ENCODE measurements at regions not wholly inside any gene's neighbourhood (a gene's known extent, or its start where the extent isn't known, plus 50 kb on each side); places are given as distances from the start of the nearest gene placed in this dataset.
A peak's percentile ranks its signal among the peaks of the same experiment; 100 is the strongest.

GRCh38 chr14:85190251-85190650 lies 339.7 kb upstream of the FLRT2 start:
- no peaks in the 10 kb centered on the region for H3K36me3 ChIP-seq (ENCODE audit: control insufficient read depth in 2 of 3, insufficient read depth in 3 of 3, low read length in 3 of 3)
- no peak overlapping the region for H3K4me3 ChIP-seq (ENCODE audit: low read length in 3 of 3)
- H3K27ac ChIP-seq (ENCODE audit: low read depth in 2 of 2, low read length in 2 of 2), result no peak overlapping the region
- no peak for TF ChIP-seq CTCF (IDR thresholded peaks at IDR 0.05; ENCODE audit: borderline replicate concordance, extremely low read depth, insufficient read depth)
- intact Hi-C loops (cut with DNase I), result no loop called here
- H3K9me3 ChIP-seq (ENCODE audit: control insufficient read depth in 2 of 3, insufficient read depth in 1 of 3, low read length in 3 of 3), result no peaks in the 10 kb centered on the region
- no peaks in the 10 kb centered on the region for H3K4me1 ChIP-seq (ENCODE audit: control insufficient read depth in 2 of 3, insufficient read depth in 2 of 3, low read depth in 1 of 3, low read length in 3 of 3)
- no peak for FAIRE-seq
- DNase-seq, result no peak
- no peaks in the 10 kb centered on the region for H3K27me3 ChIP-seq (ENCODE audit: control insufficient read depth, insufficient read depth, low read length)
- no peak overlapping the region for H3K9ac ChIP-seq (ENCODE audit: low read length in 3 of 3)

GRCh38 chr14:85191986-85192385 lies 338.0 kb upstream of the FLRT2 start:
- intact Hi-C loops (cut with DNase I), result no loop called here
- H3K9me3 ChIP-seq (ENCODE audit: control insufficient read depth in 2 of 3, insufficient read depth in 1 of 3, low read length in 3 of 3), result no peaks in the 10 kb centered on the region
- no peak overlapping the region for H3K27ac ChIP-seq (ENCODE audit: low read depth in 2 of 2, low read length in 2 of 2)
- FAIRE-seq, result no peak
- H3K4me1 ChIP-seq (ENCODE audit: control insufficient read depth in 2 of 3, insufficient read depth in 2 of 3, low read depth in 1 of 3, low read length in 3 of 3), result no peaks in the 10 kb centered on the region
- no peak overlapping the region for H3K9ac ChIP-seq (ENCODE audit: low read length in 3 of 3)
- no peak for DNase-seq
- H3K4me3 ChIP-seq (ENCODE audit: low read length in 3 of 3), result no peak overlapping the region
- no peaks in the 10 kb centered on the region for H3K36me3 ChIP-seq (ENCODE audit: control insufficient read depth in 2 of 3, insufficient read depth in 3 of 3, low read length in 3 of 3)
- H3K27me3 ChIP-seq (ENCODE audit: control insufficient read depth, insufficient read depth, low read length), result no peaks in the 10 kb centered on the region
- TF ChIP-seq CTCF (IDR thresholded peaks at IDR 0.05; ENCODE audit: borderline replicate concordance, extremely low read depth, insufficient read depth), result no peak

GRCh38 chr14:85195872-85196477 lies 334.0 kb upstream of the FLRT2 start:
- FAIRE-seq, result no peak
- H3K27ac ChIP-seq (ENCODE audit: low read depth in 2 of 2, low read length in 2 of 2), result no peak overlapping the region

More at GRCh38 chr14:85195872-85196477, 334.0 kb upstream of the FLRT2 start:
- no peaks in the 10 kb centered on the region for H3K36me3 ChIP-seq (ENCODE audit: control insufficient read depth in 2 of 3, insufficient read depth in 3 of 3, low read length in 3 of 3)
- H3K9me3 ChIP-seq (ENCODE audit: control insufficient read depth in 2 of 3, insufficient read depth in 1 of 3, low read length in 3 of 3), result no peaks in the 10 kb centered on the region
- intact Hi-C loops (cut with DNase I), result no loop called here
- no peak overlapping the region for H3K4me3 ChIP-seq (ENCODE audit: low read length in 3 of 3)
- no peak for DNase-seq
- H3K4me1 ChIP-seq (ENCODE audit: control insufficient read depth in 2 of 3, insufficient read depth in 2 of 3, low read depth in 1 of 3, low read length in 3 of 3), result no peaks in the 10 kb centered on the region
- TF ChIP-seq CTCF (IDR thresholded peaks at IDR 0.05; ENCODE audit: borderline replicate concordance, extremely low read depth, insufficient read depth), result peak; percentile 36
- no peaks in the 10 kb centered on the region for H3K27me3 ChIP-seq (ENCODE audit: control insufficient read depth, insufficient read depth, low read length)
- H3K9ac ChIP-seq (ENCODE audit: low read length in 3 of 3), result no peak overlapping the region

Measured in kidney (tissue), 13 donors.